Type B pancreatic cell (in vitro differentiated cells): ENCODE measurements at regions not wholly inside any gene's neighbourhood (a gene's known extent, or its start where the extent isn't known, plus 50 kb on each side); places are given as distances from the start of the nearest gene placed in this dataset.

Experiments
- DNase-seq: peaks from one replicate; pipeline ENCODE4 v3.0.0; 2021; ENCODE audit warnings: mixed read lengths; ENCODE audit not compliant: unreplicated experiment; ENCODE audit errors: extremely low spot score
- H3K27ac Mint-ChIP-seq: 2 replicates; pipeline ENCODE4 v1.8.0; 2021; ENCODE audit warnings: mild to moderate bottlenecking, mixed read lengths
- H3K27me3 Mint-ChIP-seq: 2 replicates; pipeline ENCODE4 v1.8.0; 2021; ENCODE audit warnings: mixed read lengths
- H3K36me3 Mint-ChIP-seq: 2 replicates; pipeline ENCODE4 v1.8.0; 2021; ENCODE audit warnings: mixed read lengths
- H3K4me1 Mint-ChIP-seq: one replicate; pipeline ENCODE4 v1.8.0; 2021; ENCODE audit warnings: mixed read lengths; ENCODE audit not compliant: unreplicated experiment
- H3K4me3 Mint-ChIP-seq: 2 replicates; pipeline ENCODE4 v1.8.0; 2021; ENCODE audit warnings: mild to moderate bottlenecking, mixed read lengths
- H3K9me3 Mint-ChIP-seq: 2 replicates; pipeline ENCODE4 v1.8.0; 2021; ENCODE audit warnings: mixed read lengths
- TF ChIP-seq, protein P1 (sequence below): fragments of 200-600 bp; sonication (generic); conservative IDR thresholded peaks from 2 replicates; pipeline ENCODE4 v1.5.0; 2021; ENCODE audit warnings: antibody characterized with exemption, mild to moderate bottlenecking

DNA sequence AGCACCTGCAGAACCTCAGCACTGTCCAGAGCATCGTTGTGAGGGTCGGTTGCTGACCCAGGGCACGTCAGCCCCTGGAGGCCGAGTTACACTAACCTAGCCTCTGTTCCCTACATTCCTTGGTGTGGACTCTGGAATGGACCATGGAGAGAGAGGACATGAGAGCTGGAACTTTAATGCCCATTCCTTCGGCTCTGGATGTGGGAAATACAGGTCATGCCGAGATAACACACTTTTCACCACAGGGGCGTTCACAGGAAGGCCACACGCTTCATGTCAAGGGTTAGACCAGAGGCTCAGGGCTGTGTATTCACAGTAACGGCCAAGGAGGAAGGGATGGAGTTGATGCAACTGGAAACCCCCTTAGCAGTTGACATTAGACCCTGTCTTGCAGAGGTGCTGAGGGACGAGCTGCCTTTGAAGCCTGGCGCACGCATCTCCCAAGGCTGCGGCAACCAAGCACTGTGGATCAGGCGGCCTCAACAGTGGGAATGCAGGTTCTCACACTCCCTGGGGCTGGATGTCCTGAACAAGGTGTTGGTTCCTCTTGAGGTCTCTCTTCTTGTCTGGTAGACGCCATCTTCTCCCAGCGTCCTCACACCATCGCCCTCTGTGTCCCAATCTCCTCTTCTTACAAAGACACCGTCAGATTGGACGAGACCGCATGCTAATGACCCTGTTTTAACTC, 245.2 kb downstream of the KLF6 start:
- no peaks in the 10 kb centered on the region for H3K27me3 Mint-ChIP-seq
- no peaks in the 10 kb centered on the region for H3K36me3 Mint-ChIP-seq
- peaks cover 5% of the 10 kb centered on the region for H3K9me3 Mint-ChIP-seq
- H3K4me1 Mint-ChIP-seq: peaks cover 12% of the 10 kb centered on the region
- TF ChIP-seq, protein P1, sequence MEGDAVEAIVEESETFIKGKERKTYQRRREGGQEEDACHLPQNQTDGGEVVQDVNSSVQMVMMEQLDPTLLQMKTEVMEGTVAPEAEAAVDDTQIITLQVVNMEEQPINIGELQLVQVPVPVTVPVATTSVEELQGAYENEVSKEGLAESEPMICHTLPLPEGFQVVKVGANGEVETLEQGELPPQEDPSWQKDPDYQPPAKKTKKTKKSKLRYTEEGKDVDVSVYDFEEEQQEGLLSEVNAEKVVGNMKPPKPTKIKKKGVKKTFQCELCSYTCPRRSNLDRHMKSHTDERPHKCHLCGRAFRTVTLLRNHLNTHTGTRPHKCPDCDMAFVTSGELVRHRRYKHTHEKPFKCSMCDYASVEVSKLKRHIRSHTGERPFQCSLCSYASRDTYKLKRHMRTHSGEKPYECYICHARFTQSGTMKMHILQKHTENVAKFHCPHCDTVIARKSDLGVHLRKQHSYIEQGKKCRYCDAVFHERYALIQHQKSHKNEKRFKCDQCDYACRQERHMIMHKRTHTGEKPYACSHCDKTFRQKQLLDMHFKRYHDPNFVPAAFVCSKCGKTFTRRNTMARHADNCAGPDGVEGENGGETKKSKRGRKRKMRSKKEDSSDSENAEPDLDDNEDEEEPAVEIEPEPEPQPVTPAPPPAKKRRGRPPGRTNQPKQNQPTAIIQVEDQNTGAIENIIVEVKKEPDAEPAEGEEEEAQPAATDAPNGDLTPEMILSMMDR: no peak
- H3K27ac Mint-ChIP-seq: no peak overlapping the region
- H3K4me3 Mint-ChIP-seq: no peak overlapping the region
- DNase-seq: no peak

DNA sequence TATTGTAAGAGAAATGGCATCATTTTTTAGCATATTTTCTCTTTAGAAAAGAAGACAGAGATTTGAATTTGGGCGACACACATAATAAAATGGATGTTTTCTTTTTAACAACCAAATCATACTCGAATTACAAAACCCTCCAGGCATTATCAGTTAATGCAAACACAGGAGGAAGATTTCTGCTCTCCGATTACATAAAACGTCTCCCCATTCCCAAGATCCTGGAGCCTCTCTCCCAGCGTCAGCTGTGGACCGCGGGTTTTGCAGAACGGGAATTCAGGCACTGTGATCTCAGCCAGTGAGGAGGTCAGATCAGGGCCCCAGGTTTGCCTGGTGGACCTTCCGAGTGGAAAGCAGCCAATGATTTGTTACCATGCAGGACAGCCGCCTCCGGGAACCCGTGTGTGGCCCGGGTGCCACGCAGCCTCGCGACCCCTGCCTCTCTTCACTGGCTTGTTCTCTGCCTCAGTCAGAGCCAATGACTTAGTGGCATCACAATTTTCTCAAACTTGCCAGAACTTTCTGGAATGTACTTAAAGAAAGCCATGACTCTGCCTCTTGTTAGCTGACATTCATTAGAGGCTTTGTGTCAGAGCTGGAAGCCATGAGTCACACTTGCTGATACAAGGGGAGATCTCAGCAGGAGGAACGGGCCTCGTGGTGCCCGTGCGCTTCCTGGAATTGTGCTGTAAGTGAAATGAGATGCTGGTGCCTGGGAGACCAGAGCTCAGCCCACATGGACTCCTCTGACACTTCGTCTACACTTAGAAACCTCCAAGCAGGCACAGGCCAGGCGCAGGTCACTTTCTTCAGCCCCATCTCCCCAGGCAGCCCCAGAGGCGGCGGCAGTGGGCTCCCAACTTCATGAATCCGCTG, 246.1 kb downstream of the KLF6 start:
- Mint-ChIP-seq H3K36me3 (no peaks in the 10 kb centered on the region), H3K27ac (no peak overlapping the region), H3K9me3 (peaks cover 5% of the 10 kb centered on the region), H3K27me3 (no peaks in the 10 kb centered on the region), H3K4me1 (peaks cover 12% of the 10 kb centered on the region), H3K4me3 (no peak overlapping the region)
- TF ChIP-seq, protein P1: no peak
- DNase-seq: no peak

DNA sequence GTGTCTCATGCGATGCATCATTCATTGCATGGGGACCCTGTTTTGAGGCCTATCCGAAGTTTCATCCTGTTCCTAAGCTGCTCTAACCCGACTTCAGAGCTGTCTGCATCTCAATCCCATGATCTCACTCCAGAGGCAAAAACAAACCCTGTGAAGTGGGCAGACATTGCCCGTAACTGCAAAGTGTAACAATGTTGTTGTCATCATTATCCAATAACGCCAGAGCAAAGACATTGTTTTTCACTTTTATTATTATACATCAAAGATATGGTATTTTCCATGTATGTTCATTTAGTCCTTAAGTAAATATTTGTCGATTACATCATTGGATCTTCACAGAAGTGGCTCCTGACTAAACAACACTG, 246.7 kb downstream of the KLF6 start:
- Mint-ChIP-seq H3K4me1 (peaks cover 12% of the 10 kb centered on the region), H3K9me3 (peaks cover 5% of the 10 kb centered on the region), H3K4me3 (no peak overlapping the region), H3K27me3 (no peaks in the 10 kb centered on the region), H3K27ac (no peak overlapping the region), H3K36me3 (no peaks in the 10 kb centered on the region)
- TF ChIP-seq, protein P1: no peak
- no peak for DNase-seq

GRCh38 chr10:3537518-3537917, 247.5 kb downstream of the KLF6 start:
- peaks cover 12% of the 10 kb centered on the region for H3K4me1 Mint-ChIP-seq
- peaks cover 5% of the 10 kb centered on the region for H3K9me3 Mint-ChIP-seq
- no peak for DNase-seq
- TF ChIP-seq, protein P1: no peak
- no peak overlapping the region for H3K27ac Mint-ChIP-seq
- H3K27me3 Mint-ChIP-seq: no peaks in the 10 kb centered on the region
- no peak overlapping the region for H3K4me3 Mint-ChIP-seq
- H3K36me3 Mint-ChIP-seq: no peaks in the 10 kb centered on the region

DNA sequence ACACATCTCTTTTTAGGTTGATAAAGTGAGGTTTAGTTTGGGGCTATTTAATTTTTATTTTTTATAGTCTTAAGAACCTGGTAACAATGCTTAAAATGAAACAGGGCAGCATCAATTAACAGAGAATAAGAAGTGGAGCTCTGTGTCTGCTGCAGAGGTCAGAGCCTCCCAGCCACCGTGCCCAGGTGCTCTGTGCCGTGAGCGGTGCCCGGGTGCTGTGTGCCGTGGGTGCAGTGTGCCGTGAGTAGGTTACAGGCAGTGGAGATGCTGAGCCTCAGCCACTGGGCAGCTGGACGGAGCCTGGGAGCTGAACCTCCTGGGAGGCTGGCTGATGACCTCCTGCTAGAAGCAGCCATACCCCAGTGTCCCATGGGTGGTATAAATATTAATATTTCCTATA, 250.0 kb downstream of the KLF6 start:
- peaks cover 12% of the 10 kb centered on the region for H3K4me1 Mint-ChIP-seq
- no peak overlapping the region for H3K27ac Mint-ChIP-seq
- H3K9me3 Mint-ChIP-seq: peaks cover 5% of the 10 kb centered on the region
- H3K27me3 Mint-ChIP-seq: no peaks in the 10 kb centered on the region
- TF ChIP-seq, protein P1: no peak
- H3K4me3 Mint-ChIP-seq: no peak overlapping the region
- H3K36me3 Mint-ChIP-seq: no peaks in the 10 kb centered on the region
- no peak for DNase-seq
